PFSK-1 (cell line): ENCODE measurements at regions not wholly inside any gene's neighbourhood (a gene's known extent, or its start where the extent isn't known, plus 50 kb on each side); places are given as distances from the start of the nearest gene placed in this dataset.

Source experiments
- REST ChIP-seq, 2 experiments: IDR thresholded peaks; 2 replicates each; pipeline versions ENCODE4 v1.6.1 to v1.8.0; 2011 to 2012; ENCODE audit warnings: low read depth in 2 of 2, low read length in 2 of 2, control low read depth in 1 of 2, inconsistent platforms in 1 of 2, mild to moderate bottlenecking in 1 of 2, moderate library complexity in 1 of 2; ENCODE audit not compliant: insufficient read depth in 1 of 2
- TAF1 ChIP-seq: IDR thresholded peaks from 2 replicates; pipeline ENCODE4 v1.6.1; 2012; ENCODE audit warnings: low read length, control low read depth, borderline replicate concordance; ENCODE audit not compliant: insufficient read depth

- TF ChIP-seq REST (IDR thresholded peaks at IDR 0.05; ENCODE audit: insufficient read depth in 1 of 2, low read depth in 2 of 2, low read length in 2 of 2) (no peak), TAF1 (no peak)
These were observed 295.9 kb downstream of the NFIB start for GRCh38 chr9:14018081-14018480.
